Smooth muscle cell (in vitro differentiated cells): ENCODE measurements at regions not wholly inside any gene's neighbourhood (a gene's known extent, or its start where the extent isn't known, plus 50 kb on each side); places are given as distances from the start of the nearest gene placed in this dataset.

ENCODE experiments used
- DNase-seq: peaks from one replicate; lab custom pipeline; 2025; ENCODE audit not compliant: unreplicated experiment; lab: John Stamatoyannopoulos, UW
- H2AFZ ChIP-seq: fragments of 200-600 bp; sonication (generic); 2 replicates; pipeline ENCODE4 v1.6.0; 2016; ENCODE audit warnings: antibody characterized with exemption, low read depth, mild to moderate bottlenecking
- H3F3A ChIP-seq: fragments of 200-600 bp; sonication (generic); 2 replicates; pipeline ENCODE4 v1.6.0; 2017; ENCODE audit warnings: antibody characterized with exemption, low read depth
- H3K27ac ChIP-seq: fragments of 200-600 bp; sonication (generic); 2 replicates; pipeline ENCODE4 v1.5.1; 2016; ENCODE audit warnings: low read depth, mild to moderate bottlenecking
- H3K27me3 ChIP-seq: fragments of 200-600 bp; sonication (generic); 2 replicates; pipeline ENCODE4 v1.6.1; 2016; ENCODE audit warnings: low read depth, mild to moderate bottlenecking
- H3K36me3 ChIP-seq: fragments of 200-600 bp; sonication (generic); 2 replicates; pipeline ENCODE4 v1.5.1; 2016; ENCODE audit warnings: low read depth
- H3K4me1 ChIP-seq: fragments of 200-600 bp; sonication (generic); 2 replicates; pipeline ENCODE4 v1.5.1; 2016; ENCODE audit warnings: low read depth
- H3K4me2 ChIP-seq: fragments of 200-600 bp; sonication (generic); 2 replicates; pipeline ENCODE4 v1.6.0; 2016; ENCODE audit warnings: mild to moderate bottlenecking
- H3K4me3 ChIP-seq: fragments of 200-600 bp; sonication (generic); 2 replicates; pipeline ENCODE4 v1.5.1; 2016; ENCODE audit warnings: mild to moderate bottlenecking
- H3K79me2 ChIP-seq: fragments of 200-600 bp; sonication (generic); 2 replicates; pipeline ENCODE4 v1.6.0; 2016; ENCODE audit warnings: low read depth, mild to moderate bottlenecking
- H3K9ac ChIP-seq: fragments of 200-600 bp; sonication (generic); 2 replicates; pipeline ENCODE4 v1.6.0; 2016; ENCODE audit warnings: low read depth
- H3K9me3 ChIP-seq: fragments of 200-600 bp; sonication (generic); replicated peaks from 2 replicates; pipeline ENCODE4 v1.5.1; 2016; ENCODE audit warnings: low read depth
- H4K20me1 ChIP-seq: fragments of 200-600 bp; sonication (generic); 2 replicates; pipeline ENCODE4 v1.6.0; 2016; ENCODE audit warnings: low read depth
- CTCF ChIP-seq: fragments of 200-600 bp; sonication (generic); IDR thresholded peaks from 2 replicates; pipeline ENCODE4 v1.5.1; 2017; ENCODE audit warnings: borderline replicate concordance, mild to moderate bottlenecking, antibody characterized with exemption; ENCODE audit not compliant: insufficient read depth, poor library complexity, severe bottlenecking
- WGBS: methylation state at CpG from one replicate; pipeline ENCODE4 v1.1.7; 2016; ENCODE audit warnings: low lambda C conversion rate; 5-methylcytosine and 5-hydroxymethylcytosine counted together

GRCh38 chr14:56524971-56525677 is 54.5 kb upstream of the TMEM260 start:
- no peak for DNase-seq
- TF ChIP-seq CTCF, result no peak
- peaks cover 8% of the 10 kb centered on the region for H3K4me1 ChIP-seq
- 16% methylated on average over 3 of the region's 3 CpGs for WGBS
- H3K9ac ChIP-seq, result no peak overlapping the region
- peaks cover 9% of the 10 kb centered on the region for H3K27me3 ChIP-seq
- H3K36me3 ChIP-seq, result no peaks in the 10 kb centered on the region
- H3K79me2 ChIP-seq, result no peaks in the 10 kb centered on the region
- H3K9me3 ChIP-seq, result no peaks in the 10 kb centered on the region
- no peak overlapping the region for H3K4me2 ChIP-seq
- no peaks in the 10 kb centered on the region for H4K20me1 ChIP-seq
- H3K4me3 ChIP-seq, result no peak overlapping the region
- H3K27ac ChIP-seq, result no peak overlapping the region
- H3F3A ChIP-seq, result no peaks in the 10 kb centered on the region
- no peak overlapping the region for H2AFZ ChIP-seq

- 53% methylated on average over 4 of the region's 4 CpGs for WGBS
- H2AFZ ChIP-seq, result no peak overlapping the region
- no peak overlapping the region for H3K27ac ChIP-seq
- no peaks in the 10 kb centered on the region for H3K36me3 ChIP-seq
- no peak for DNase-seq
- no peaks in the 10 kb centered on the region for H3F3A ChIP-seq
- H3K27me3 ChIP-seq, result peaks cover 9% of the 10 kb centered on the region
- H3K4me3 ChIP-seq, result no peak overlapping the region
- peaks cover 8% of the 10 kb centered on the region for H3K4me1 ChIP-seq
- H4K20me1 ChIP-seq, result no peaks in the 10 kb centered on the region
- no peak overlapping the region for H3K9ac ChIP-seq
- H3K9me3 ChIP-seq, result no peaks in the 10 kb centered on the region
- no peaks in the 10 kb centered on the region for H3K79me2 ChIP-seq
- no peak overlapping the region for H3K4me2 ChIP-seq
- no peak for TF ChIP-seq CTCF
These were observed 50.7 kb upstream of the TMEM260 start for GRCh38 chr14:56528927-56529326.
